ENCODE measurements at regions not wholly inside any gene's neighbourhood (a gene's known extent, or its start where the extent isn't known, plus 50 kb on each side); places are given as distances from the start of the nearest gene placed in this dataset.

DNA sequence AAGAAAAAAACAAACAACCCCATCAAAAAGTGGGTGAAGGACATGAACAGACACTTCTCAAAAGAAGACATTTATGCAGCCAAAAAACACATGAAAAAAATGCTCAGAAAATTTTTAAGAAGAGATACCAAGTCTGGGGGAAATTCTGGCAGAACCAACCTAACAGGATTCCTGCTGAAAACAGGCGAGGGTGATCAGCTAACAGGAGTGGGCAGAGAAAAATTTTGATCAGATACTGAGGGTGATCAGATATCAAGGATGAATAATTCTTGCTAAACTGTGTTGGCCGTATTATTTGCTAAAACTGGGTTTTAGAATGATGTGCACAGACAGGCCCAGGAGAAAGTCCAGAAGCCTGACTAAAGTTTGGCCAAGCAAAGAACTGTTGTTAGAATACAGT is 557.3 kb downstream of the CD109 start:
- TF ChIP-seq GATA3 (IDR thresholded peaks at IDR 0.05; ENCODE audit: low read depth, low read length) (no peak), GATA2 (IDR thresholded peaks at IDR 0.05; ENCODE audit: low read depth, low read length) (no peak)

DNA sequence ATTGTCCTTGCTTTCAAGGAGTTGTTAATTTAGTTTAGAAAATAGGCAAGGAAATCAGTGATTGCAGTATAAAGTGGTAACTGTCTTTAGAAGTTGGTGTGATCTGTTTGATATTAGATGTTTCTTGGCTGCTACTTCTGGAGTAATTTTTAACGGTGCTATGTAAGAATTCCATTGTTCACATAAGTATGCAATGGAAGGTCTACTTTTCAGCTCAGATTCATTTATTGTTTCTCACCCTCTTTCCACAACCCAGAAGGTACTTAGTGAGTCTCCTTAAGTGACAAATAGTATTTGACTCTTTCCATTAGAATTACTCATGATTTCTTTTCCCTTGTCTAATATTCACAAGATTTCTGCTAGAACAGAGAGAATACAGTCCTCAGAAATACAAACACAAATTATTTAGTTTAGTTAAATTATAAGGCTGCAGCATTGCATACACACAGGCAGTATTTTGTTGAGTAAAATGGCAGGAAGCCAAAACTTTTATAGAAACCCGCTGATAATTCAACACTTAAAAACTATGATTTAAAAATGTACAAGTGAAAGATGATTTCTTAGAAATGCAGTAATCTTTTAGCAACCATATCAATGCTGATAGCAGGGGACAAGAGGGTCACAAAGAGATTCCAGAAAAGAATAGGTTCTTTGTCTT is 554.3 kb downstream of the CD109 start:
- TF ChIP-seq GATA2 (IDR thresholded peaks at IDR 0.05; ENCODE audit: low read depth, low read length): no peak
- no peak for TF ChIP-seq GATA3 (IDR thresholded peaks at IDR 0.05; ENCODE audit: low read depth, low read length)

DNA sequence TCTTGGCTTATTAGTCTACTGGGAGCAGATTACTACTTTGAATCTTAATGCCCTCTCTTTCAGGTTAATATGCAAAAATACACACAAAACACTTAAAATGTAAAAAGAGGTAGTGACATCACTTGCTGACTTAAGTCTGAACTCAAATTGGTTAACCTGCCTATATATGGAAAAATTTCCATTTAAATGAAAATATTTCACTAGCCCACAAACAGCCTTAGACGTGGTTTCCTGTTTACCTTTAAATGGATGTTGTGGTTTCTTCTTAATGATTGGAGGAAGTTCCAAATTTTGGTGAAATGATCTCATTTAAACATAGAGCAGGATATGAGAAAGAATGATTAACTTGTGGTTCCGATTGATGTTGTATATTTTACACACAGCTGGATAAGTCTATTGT is 553.7 kb downstream of the CD109 start:
- TF ChIP-seq GATA2 (IDR thresholded peaks at IDR 0.05; ENCODE audit: low read depth, low read length) (no peak), GATA3 (IDR thresholded peaks at IDR 0.05; ENCODE audit: low read depth, low read length) (no peak)

DNA sequence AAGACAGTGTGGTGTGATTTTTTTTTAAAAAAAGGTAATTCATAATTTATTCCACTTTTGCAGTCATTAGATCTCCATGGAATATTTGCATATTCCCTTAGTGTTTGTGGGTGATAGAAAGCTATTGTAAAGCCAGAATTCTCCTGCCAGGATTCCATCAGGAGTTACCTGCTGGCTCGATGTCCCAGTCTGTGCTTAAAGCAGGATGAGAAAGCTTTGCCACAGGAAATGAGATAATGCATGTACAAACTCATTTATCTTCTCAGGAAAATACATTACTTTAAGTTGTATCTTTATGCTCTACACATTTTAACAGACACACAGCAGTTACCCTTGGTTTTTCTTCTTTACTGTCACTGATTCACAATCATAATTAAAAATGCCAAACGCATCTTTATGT is 553.0 kb downstream of the CD109 start:
- TF ChIP-seq GATA3 (IDR thresholded peaks at IDR 0.05; ENCODE audit: low read depth, low read length) (no peak), GATA2 (IDR thresholded peaks at IDR 0.05; ENCODE audit: low read depth, low read length) (no peak)

DNA sequence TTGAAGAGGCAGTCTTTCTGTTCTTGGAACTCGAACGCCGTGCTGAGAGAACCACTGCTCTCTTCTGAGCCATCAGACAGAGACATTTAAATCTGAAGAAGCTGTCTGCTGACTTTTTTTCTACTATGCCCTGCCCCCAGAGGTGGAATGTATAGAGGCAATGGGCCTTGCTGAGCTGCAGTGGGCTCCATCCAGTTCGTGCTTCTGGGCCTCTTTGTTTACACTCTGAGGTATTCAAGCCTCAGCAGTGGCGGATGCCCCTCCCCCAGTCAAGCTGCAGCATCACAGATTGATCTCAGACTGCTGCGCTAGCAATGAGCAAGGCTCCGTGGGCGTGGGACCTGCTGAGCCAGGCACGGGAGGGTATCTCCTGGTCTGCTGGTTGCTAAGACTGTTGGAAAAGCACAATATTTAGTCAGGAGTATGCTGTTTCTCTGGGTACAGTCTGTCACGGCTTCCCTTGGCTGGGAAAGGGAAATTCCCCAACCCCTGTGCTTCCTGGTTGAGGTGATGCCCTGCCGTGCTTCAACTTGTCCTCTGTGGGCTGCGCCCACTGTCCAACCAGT is 526.8 kb downstream of the CD109 start:
- TF ChIP-seq GATA3 (IDR thresholded peaks at IDR 0.05; ENCODE audit: low read depth, low read length) (no peak), GATA2 (IDR thresholded peaks at IDR 0.05; ENCODE audit: low read depth, low read length) (no peak)

DNA sequence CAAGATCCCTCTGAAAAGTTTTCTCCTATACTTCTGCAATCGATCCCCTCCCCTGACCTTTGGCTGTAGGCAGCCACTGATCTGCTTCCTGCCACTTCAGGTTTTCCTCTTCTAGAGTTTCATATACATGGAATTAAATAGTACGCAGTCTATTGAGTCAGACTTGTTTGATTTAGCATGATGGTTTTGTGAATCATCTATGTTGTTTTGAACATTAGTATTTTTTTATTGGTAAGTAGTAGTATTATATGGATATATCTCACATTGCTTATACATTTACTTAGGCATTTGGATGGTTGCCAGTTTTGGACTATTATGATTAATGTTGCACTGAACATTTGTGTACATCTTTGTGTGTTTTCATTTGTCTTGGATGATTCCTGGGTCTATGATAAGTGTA is 518.0 kb downstream of the CD109 start:
- TF ChIP-seq GATA2 (IDR thresholded peaks at IDR 0.05; ENCODE audit: low read depth, low read length) (no peak), GATA3 (IDR thresholded peaks at IDR 0.05; ENCODE audit: low read depth, low read length) (no peak)

DNA sequence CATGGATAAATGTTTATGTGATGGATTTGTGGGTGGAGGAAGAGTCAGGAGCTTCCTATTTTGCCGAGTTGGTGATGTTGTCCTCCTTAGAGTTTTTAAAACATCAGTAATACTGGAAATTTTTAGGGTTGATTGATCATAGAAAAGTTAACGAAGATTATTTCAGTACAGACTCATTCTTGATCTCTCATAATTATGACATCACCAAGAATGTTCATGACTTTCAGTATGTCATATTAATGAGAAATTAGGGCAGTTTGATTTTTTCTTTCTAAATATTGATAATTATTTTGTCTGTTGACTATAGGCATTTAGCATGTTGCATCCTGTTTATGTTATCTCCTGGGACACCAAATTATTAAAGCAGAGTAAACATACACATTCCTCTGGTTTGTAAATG is 512.2 kb downstream of the CD109 start:
- no peak for TF ChIP-seq GATA3 (IDR thresholded peaks at IDR 0.05; ENCODE audit: low read depth, low read length)
- no peak for TF ChIP-seq GATA2 (IDR thresholded peaks at IDR 0.05; ENCODE audit: low read depth, low read length)

DNA sequence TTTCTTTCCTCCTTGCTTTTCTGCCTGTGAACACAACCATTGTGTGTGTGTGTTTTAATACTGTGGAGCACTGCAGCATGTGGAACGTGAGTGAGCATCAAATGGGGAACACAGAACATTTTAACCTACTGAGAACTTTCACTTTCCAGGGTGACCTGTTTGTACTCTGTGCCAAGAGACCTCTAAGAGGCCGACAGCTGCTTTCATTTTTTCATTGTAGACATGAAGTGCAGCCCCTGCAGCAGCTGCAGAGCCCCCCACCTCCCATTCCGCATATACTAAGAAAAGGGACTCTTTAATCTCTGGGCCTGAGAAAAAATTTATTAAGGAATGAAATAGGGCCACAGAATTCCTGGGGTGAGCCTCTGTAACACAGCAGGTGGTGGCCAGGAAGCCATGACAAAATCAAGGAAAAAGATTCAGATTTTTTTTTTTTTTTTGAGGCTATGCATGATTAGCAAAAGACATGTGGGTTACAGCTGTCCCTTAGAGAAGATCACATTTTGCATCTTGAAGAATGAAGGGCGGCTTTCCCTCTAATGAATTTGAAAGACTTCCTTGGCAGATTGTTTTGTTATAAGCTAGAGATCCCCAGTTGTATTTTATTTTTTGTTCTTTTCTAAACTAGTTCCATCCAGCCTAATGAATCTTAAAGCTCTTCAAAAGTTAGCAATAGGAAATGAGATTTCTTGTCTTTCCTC is 503.4 kb downstream of the CD109 start:
- TF ChIP-seq GATA3 (IDR thresholded peaks at IDR 0.05; ENCODE audit: low read depth, low read length): no peak
- TF ChIP-seq GATA2 (IDR thresholded peaks at IDR 0.05; ENCODE audit: low read depth, low read length): no peak

DNA sequence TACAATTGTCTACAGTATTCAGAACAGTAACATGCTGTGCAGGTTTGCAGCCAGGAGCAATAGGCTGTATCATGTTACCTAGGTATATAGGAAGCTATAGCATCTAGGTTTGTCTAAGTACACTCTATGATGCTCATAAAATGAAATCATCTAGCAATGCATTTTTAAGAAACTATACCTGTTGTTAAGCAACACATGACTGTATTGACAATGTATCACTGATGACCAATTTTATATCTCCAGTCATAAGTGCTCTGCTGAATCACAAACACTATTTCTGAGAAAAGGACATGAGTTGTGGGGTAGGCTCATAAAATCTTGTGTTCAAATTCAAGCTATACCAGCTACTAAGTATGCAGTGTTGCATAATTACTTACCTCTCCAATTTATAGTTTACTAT is 501.3 kb downstream of the CD109 start:
- no peak for TF ChIP-seq GATA2 (IDR thresholded peaks at IDR 0.05; ENCODE audit: low read depth, low read length)
- TF ChIP-seq GATA3 (IDR thresholded peaks at IDR 0.05; ENCODE audit: low read depth, low read length): no peak

DNA sequence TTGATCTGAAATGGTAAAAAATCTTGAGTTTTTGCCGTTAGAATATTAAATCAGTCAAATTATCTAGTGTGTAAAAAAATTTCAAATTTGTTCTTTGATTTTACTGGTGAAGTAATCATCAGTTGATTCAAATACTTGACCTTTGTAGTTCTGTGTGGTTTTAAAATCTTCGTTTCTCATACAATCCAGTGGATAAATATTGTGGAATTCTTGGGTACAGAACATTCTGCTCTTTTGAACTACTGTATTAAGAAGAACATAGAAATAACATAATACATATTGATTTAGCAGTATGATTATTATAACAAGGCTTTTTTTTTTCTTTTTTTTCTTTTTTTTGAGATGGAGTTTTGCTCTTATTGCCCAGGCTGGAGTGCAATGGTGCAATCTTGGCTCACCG is 491.8 kb downstream of the CD109 start:
- TF ChIP-seq GATA3 (IDR thresholded peaks at IDR 0.05; ENCODE audit: low read depth, low read length): no peak
- TF ChIP-seq GATA2 (IDR thresholded peaks at IDR 0.05; ENCODE audit: low read depth, low read length): no peak

DNA sequence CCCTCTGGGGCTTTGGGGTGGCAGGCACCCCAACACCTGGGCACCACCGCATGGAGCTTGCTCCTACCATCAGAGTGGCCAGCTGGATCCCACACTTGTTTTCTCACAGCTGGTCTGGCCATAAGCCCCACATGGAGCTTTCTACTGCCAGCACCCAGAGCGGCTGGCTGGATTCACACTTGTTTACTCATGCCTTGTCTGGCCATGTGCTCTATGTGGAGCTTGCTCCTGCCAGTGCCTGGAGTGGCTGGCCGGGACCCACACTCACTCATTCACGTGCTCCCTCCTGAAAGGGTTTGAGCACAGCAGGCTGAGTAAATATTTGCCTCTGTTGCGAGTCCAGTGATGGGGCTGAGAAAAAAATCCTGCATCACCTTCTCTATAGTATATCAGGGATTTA is 487.0 kb downstream of the CD109 start:
- no peak for TF ChIP-seq GATA2 (IDR thresholded peaks at IDR 0.05; ENCODE audit: low read depth, low read length)
- no peak for TF ChIP-seq GATA3 (IDR thresholded peaks at IDR 0.05; ENCODE audit: low read depth, low read length)

DNA sequence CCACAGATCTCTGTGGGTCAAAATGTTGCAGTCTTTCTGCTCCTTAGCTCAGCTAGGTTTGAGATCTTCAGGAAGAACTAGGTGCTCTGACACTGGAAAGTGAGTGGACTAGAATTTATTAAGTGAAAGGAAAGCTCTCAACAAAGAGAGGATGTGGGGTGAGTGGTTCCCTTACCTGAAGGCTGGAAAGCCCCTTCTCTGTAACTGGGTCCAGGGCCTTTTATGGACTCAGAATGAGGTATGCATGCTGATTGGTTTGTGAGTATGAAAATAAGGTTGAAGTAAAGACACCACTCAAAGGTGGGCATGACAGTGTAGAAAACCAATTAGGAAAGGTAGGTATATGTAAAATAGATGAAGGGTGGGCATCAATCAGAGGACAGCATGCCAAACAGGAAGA is 485.5 kb downstream of the CD109 start:
- TF ChIP-seq GATA3 (IDR thresholded peaks at IDR 0.05; ENCODE audit: low read depth, low read length) (no peak), GATA2 (IDR thresholded peaks at IDR 0.05; ENCODE audit: low read depth, low read length) (no peak)

DNA sequence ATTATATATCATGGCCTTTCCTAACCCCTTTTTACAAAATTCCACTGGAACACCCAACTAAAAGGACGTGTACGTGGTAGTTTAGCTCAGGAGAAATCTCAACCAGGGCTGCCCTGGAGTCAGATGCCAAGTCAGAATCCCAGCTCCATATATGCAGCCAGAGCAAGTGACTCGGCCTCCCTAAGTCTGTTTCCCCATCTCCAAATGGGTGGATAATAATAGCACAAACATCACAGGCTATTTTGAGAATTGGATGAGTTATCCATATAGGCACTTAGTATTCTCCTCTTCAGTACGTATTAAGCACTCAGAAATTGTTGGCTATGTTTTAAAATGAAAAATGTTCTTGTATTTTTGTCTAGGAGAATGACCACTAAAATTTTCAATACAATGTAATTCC is 481.5 kb downstream of the CD109 start:
- TF ChIP-seq GATA2 (IDR thresholded peaks at IDR 0.05; ENCODE audit: low read depth, low read length) (no peak), GATA3 (IDR thresholded peaks at IDR 0.05; ENCODE audit: low read depth, low read length) (no peak)

DNA sequence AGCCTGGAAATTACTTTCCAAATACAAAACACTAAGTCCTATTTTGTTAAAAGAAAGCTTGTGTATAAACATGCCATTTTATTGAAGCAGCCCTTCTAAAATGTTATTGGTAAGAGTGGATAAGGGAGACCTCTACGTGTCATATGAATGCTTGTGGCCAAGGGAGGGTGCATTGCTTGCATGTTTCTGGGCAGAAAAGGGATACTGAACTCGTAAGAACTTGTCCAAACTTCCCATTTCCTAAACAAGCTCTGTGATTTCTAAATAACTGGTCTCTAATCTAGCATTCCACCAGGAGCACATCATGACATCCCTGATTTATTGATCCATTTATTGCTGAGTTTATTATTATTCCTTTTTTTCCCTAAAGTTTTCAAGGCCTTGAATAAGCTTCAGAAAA is 474.1 kb downstream of the CD109 start:
- TF ChIP-seq GATA3 (IDR thresholded peaks at IDR 0.05; ENCODE audit: low read depth, low read length) (no peak), GATA2 (IDR thresholded peaks at IDR 0.05; ENCODE audit: low read depth, low read length) (no peak)

DNA sequence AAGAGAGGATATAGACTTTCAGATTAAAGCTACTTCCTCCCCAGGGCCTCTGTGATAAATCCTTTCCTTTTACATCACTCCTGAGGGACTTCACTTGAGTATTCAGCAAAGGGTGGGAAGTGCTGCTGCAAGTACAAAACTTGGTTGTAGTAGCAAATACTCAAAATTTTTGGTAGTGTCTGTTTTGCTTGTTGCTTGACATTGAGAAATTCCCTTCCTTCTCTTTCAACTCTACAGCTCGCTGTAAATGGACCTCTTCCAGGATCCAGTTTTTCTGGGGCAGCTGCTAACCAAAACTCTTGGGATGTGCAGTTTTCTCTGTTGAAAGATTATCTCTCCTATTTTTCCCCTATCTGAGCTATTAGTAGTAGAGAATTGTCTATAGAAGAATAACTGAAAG is 472.0 kb downstream of the CD109 start:
- TF ChIP-seq GATA2 (IDR thresholded peaks at IDR 0.05; ENCODE audit: low read depth, low read length) (no peak), GATA3 (IDR thresholded peaks at IDR 0.05; ENCODE audit: low read depth, low read length) (no peak)

Data from SH-SY5Y (cell line).